ENCODE measurements at regions not wholly inside any gene's neighbourhood (a gene's known extent, or its start where the extent isn't known, plus 50 kb on each side); places are given as distances from the start of the nearest gene placed in this dataset.

- ATAC-seq, result no peak
- intact Hi-C loops (cut with DNase I), result no loop called here
- no peaks in the 10 kb centered on the region for H3K27me3 ChIP-seq
- H3K36me3 ChIP-seq, result no peaks in the 10 kb centered on the region
- no peak overlapping the region for H3K27ac ChIP-seq
- H3K9me3 ChIP-seq, result peaks cover 0 to 6% (median 0%) of the 10 kb centered on the region in 12 donors
- DNase-seq, result no peak
- WGBS, 4 donors, result 86 to 96% (median 92%) methylated on average over 3 of the region's 3 CpGs
- no peak overlapping the region for H3K4me3 ChIP-seq
- peaks cover 0 to 36% (median 7%) of the 10 kb centered on the region in 12 donors for H3K4me1 ChIP-seq
- TF ChIP-seq POLR2A (IDR thresholded peaks at IDR 0.05), result no peak
- TF ChIP-seq, protein P1, sequence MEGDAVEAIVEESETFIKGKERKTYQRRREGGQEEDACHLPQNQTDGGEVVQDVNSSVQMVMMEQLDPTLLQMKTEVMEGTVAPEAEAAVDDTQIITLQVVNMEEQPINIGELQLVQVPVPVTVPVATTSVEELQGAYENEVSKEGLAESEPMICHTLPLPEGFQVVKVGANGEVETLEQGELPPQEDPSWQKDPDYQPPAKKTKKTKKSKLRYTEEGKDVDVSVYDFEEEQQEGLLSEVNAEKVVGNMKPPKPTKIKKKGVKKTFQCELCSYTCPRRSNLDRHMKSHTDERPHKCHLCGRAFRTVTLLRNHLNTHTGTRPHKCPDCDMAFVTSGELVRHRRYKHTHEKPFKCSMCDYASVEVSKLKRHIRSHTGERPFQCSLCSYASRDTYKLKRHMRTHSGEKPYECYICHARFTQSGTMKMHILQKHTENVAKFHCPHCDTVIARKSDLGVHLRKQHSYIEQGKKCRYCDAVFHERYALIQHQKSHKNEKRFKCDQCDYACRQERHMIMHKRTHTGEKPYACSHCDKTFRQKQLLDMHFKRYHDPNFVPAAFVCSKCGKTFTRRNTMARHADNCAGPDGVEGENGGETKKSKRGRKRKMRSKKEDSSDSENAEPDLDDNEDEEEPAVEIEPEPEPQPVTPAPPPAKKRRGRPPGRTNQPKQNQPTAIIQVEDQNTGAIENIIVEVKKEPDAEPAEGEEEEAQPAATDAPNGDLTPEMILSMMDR (IDR thresholded peaks at IDR 0.05), result no peak
Observed at GRCh38 chr7:17013204-17013603, 131.4 kb upstream of the AGR3 start.

GRCh38 chr7:17014686-17015085 lies 132.9 kb upstream of the AGR3 start:
- no peak overlapping the region for H3K27ac ChIP-seq
- no peaks in the 10 kb centered on the region for H3K27me3 ChIP-seq
- intact Hi-C loops (cut with DNase I), result no loop called here
- DNase-seq, result no peak
- H3K4me3 ChIP-seq, result no peak overlapping the region
- no peak for TF ChIP-seq POLR2A (IDR thresholded peaks at IDR 0.05)
- TF ChIP-seq, protein P1 (IDR thresholded peaks at IDR 0.05), result no peak
- ATAC-seq, result no peak
- H3K9me3 ChIP-seq, result peaks cover 0 to 6% (median 0%) of the 10 kb centered on the region in 12 donors
- WGBS, 4 donors, result 95 to 97% (median 96%) methylated on average over 8 of the region's 8 CpGs
- peaks cover 0 to 24% (median 4%) of the 10 kb centered on the region in 12 donors for H3K4me1 ChIP-seq
- H3K36me3 ChIP-seq, result no peaks in the 10 kb centered on the region

DNA sequence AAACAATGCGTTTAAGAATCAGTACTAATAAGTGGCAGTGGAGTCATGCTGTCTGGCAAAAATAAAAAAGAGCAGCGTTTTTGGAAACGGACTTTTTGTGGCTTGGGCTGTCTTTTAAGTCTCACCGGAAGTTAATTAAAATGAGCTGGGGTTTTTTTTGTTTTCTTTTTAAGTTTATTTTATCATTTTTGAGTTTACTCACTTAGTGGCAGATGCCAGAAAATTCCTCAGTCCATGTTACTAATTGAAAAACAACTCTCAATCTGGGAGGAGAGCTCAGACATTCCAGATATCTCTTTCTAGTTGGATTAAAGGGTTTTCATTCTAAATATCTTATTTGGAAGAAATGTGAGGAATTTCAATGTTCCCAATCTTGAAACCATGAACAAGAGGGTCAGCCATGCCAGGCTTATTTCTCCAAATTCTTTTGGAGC lies 133.8 kb upstream of the AGR3 start:
- ATAC-seq, result peak in 1 of 4 donors; percentile 22
- 45 to 66% (median 55%) methylated on average over 4 of the region's 4 CpGs for WGBS, 4 donors
- intact Hi-C loops (cut with DNase I), result no loop called here
- H3K27me3 ChIP-seq, result no peaks in the 10 kb centered on the region
- TF ChIP-seq, protein P1 (IDR thresholded peaks at IDR 0.05), result no peak
- no peak for TF ChIP-seq POLR2A (IDR thresholded peaks at IDR 0.05)
- H3K4me1 ChIP-seq, result peaks cover 0 to 15% (median 1%) of the 10 kb centered on the region in 12 donors
- H3K27ac ChIP-seq, result peak overlapping the region in 6 of 12 donors; percentile 3 to 64 (median 16)
- H3K36me3 ChIP-seq, result no peaks in the 10 kb centered on the region
- no peak for DNase-seq
- H3K9me3 ChIP-seq, result peaks cover 0 to 6% (median 0%) of the 10 kb centered on the region in 12 donors
- H3K4me3 ChIP-seq, result no peak overlapping the region

- no peak for ATAC-seq
- H3K27ac ChIP-seq, result no peak overlapping the region
- no peak for TF ChIP-seq POLR2A (IDR thresholded peaks at IDR 0.05)
- TF ChIP-seq, protein P1 (IDR thresholded peaks at IDR 0.05), result no peak
- peaks cover 0 to 15% (median 1%) of the 10 kb centered on the region in 12 donors for H3K4me1 ChIP-seq
- no peaks in the 10 kb centered on the region for H3K36me3 ChIP-seq
- H3K4me3 ChIP-seq, result no peak overlapping the region
- no peaks in the 10 kb centered on the region for H3K9me3 ChIP-seq
- intact Hi-C loops (cut with DNase I), result no loop called here
- WGBS, 4 donors, result 92 to 98% (median 98%) methylated on average over 2 of the region's 2 CpGs
- no peak for DNase-seq
- no peaks in the 10 kb centered on the region for H3K27me3 ChIP-seq
Observed at GRCh38 chr7:17016402-17017010, 134.7 kb upstream of the AGR3 start.
